ENCODE measurements at regions not wholly inside any gene's neighbourhood (a gene's known extent, or its start where the extent isn't known, plus 50 kb on each side); places are given as distances from the start of the nearest gene placed in this dataset.
"Not testable (repeated sequence)": the region's sequence is repeated elsewhere in the genome, so short reads cannot be mapped to it uniquely, and the experiment has no call there.

DNA sequence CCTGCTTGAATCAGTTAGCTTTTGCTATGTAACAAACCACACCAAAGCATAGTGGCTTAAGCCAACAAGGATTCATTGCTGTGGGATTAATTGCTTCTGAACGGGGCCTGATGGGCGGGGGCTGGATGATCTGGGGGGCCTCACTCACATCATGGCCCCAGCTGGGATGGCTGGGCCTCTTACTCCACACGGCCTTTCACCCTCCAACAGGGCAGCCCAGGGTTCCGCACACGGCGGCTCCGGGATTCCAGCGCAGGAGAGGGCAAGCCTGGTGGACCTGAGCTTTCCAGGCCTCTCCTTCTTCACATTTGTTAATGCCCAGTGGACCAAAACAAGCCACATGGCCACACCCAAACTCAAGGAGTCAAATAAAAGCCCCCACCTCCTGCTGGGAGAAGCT, 86.3 kb upstream of the PHLPP1 start:
- no peak for DNase-seq

DNA sequence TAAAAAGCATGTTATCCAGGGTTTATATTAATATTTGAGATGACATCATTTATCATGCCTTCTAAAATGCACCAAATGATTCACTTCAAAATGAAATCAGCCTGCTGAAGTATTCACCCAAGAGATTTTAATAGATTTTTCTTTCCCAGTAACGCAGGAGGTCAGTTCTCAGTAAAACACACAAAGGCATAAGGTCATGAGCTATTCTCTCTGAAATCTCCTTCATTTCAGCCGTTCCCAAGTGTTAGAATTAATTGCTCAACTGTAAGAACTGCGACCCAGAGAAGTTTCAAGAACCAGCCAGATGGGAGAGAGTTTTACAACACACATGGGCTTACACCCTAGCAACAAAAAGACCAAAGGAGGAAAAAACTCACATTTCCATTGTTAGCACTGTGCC, 84.2 kb upstream of the PHLPP1 start:
- DNase-seq: no peak

DNA sequence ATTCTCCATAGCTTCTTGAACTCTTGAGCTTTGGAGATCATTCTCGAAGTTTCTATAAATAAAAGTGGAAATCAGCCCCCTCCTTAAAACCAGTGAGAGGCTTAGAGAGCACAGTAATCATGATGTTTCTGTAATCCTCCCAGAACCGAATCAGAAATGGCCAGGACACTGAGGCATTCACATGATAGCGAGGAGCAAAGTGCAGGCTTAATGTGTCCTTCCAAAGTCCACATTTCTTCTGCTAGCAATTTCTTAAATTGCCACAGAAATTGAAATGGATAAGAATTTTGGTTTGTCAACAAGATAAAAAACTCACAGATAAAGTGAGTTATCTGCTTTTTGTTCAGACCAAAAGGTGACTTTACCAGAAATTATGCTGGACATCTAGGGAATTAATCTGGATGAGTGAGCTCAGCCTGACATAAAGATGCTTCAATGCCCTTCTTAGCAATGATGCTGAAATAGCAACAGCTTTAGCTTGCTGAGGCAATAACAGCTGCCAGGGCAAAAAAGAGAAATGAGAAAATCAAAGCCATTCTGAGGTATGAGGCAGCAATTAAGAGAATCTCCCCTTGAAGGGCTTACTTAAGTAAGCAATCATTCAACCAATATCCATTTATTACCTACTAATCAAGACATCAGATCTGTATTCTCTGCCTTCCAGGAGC, 82.4 kb upstream of the PHLPP1 start:
- no peak for DNase-seq

DNA sequence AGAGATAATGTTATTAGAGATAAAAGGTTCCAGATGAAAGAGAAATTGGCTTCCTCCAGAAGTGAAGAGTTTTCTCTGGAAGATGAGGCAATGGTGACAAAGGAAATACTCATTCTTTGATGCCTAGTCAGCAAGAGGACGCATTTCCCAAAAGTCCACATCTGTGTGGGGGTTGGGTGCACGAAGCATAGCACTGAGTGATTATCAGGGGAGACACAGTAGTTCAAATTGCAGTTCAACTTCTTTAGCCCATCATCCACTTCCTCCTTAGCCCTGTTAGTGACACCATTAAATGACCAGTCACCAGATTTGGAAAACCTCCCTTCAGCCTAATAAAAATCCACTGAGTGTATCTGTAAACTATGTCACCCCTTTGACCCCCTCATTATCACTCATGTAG, 80.9 kb upstream of the PHLPP1 start:
- DNase-seq: no peak

DNA sequence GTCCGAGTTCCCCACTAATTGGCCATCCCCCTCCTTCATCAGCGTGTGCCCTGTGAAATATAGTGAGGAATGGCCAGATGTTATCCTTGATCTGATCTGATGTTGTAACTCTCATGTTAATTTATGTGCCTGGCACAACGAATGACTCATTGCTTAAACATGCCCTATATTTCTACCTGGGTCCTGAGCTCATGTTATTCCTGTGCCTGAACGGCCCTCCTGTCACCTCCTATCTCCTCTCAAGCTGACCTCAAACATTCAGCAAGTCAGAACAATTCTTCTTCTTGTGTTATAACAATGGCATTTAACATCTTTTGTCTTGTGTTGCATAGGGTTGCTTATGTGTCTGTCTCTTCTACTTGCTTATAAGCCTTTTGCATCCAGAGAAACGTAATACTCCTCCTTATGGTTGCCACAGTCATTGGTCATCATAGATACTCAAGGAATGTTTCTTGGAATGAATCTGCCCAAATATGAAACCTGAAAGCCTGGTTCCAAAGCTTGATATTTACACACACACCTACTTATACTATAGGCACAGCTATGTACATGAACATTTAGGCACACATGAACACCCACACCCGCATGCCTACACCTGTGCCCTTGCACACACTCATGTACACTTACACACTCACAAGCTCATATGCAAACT, 80.2 kb upstream of the PHLPP1 start:
- no peak for DNase-seq

DNA sequence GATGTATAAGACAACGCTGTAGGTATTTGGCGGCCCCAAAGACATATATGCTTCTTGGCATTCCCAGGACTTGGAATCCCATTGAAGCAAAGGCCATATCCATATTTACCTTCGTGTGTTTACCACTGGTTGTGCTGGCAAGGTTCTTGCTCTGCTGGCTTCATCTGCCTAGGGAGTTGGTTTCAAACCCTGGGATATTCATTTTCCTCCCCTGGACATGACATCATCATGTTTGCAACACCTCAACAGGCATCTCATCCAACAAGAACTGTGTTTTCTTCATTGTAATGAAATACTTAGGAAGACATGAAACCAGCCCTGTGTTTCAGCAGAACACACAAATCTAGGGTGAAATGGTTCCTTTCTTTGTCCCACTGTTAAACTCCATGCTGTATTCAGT, 77.9 kb upstream of the PHLPP1 start:
- DNase-seq: no peak

DNA sequence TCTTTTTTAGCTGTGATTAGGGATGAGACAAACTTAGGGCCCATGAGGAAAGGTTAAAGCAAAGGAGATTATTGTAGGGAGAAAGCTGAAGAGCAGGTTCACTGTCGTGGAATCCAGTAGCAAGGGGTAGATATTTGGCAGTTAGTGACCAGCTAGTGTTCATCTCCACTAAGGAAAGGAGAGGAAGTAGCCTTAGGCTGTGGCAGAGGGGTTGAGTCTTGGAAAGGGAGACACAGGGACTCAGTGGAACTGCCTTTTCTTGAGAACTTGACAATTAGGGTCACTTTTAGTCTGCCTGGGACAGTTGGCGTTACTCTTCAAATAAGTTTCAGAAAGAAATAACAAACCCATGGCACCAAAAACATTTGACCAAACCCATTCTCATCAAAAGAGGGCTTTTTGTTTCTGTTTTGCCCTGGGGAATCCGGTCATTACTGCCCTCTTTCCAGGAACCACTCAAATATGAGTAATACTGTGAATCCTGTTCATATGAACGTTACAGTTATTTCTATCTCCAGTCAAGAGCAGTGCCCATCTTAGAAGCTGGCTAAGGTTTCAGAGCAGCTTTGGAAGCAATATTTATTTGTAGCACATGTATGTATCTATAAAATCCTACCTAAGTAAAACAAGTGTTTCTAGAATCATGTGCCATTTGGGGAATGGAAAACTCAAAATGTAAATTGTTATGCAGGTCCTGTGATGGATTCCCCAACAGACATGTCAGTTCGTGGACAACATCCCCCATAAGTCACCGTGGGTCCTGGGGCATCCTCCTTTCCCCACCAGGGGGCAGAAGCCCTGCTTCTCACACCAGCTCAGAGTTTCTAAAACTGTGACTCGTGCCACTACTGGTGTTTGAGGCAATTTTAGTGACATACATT, 77.3 kb upstream of the PHLPP1 start:
- DNase-seq: peak; percentile 54 to 70

DNA sequence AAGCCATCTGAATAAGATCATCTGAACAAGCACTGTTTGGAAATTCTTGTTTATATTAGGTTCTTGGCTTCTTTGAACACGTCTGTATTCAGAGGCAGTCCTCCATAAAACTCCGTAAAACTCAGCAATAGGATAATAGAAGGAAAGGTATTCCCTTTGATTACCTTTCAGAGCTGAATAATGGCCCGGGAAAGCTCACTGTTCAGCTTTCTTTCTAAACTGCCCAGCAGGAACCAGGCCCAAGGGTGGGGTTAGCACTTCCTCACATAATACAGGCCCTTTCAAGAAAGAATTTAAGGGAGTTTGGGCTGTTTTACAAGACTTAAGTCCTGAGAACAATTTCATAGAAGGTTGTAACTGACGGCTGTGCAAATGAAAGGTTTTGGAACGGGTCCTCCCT, 72.2 kb upstream of the PHLPP1 start:
- DNase-seq: no peak

DNA sequence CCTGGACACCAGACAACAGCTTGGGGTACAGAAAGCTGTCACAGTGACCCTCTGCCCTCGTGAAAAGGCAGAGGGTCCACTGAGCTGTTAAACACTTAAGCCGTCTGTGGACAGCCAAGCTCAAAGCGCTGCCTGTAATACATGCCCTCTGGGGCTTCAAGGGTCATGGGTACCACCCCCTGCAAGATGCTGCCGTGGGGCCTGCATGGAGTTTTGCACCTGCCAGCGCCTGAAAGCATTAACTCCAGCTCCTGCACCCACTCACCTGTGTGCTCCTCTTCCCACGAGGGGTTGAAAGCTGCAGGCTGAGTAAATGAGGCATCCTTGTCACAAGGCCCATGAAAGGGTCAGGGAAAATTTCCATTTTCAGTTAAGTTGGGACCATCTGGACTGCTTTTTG, 70.6 kb upstream of the PHLPP1 start:
- no peak for DNase-seq

DNA sequence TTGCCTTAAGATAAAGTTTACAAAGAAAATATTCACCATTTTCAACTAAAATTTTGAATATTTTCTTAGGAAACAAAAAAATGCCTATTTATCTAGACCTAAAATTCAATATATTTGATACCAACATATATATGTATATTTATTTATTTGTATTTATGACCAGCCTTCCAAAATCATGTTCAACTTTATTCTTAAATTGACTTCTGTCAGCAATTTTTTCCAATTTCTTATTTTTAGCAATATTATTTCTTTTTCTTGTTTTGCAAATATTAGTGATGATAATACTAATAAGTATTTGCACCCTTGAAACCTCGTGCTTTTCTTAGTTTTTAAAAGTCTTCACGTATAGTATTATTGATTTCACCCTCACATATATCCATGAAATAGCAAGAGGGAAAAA, 68.2 kb upstream of the PHLPP1 start:
- no peak for DNase-seq

DNA sequence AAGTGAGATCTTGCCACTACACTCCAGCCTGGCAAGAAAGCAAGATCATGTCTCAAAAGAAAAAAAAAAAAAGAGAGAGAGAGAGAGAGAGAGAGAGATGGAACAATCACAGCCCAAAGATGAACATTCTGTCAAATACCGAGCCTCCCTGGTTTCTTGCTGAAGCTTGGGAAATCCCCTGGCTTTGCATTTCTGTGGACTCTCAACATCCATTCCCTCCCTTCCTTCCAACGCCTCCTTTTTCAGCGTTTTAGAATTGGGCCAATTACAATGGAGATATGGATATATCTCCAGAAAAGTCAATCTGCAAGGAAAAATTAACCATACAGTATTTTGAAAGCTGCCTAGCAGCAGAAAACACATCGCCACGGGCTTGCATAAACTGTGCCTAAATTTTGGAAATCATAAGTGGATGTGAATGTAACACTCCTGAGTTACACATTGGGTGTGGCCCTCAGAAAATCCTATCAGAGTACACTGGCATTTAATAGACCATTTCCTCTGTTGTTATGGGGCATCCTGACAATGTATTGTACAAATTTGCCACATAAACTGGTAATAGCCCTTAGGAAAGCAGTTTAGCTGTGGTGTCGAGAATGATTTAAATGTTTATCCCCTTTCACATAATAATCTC, 67.2 kb upstream of the PHLPP1 start:
- no peak for DNase-seq

DNA sequence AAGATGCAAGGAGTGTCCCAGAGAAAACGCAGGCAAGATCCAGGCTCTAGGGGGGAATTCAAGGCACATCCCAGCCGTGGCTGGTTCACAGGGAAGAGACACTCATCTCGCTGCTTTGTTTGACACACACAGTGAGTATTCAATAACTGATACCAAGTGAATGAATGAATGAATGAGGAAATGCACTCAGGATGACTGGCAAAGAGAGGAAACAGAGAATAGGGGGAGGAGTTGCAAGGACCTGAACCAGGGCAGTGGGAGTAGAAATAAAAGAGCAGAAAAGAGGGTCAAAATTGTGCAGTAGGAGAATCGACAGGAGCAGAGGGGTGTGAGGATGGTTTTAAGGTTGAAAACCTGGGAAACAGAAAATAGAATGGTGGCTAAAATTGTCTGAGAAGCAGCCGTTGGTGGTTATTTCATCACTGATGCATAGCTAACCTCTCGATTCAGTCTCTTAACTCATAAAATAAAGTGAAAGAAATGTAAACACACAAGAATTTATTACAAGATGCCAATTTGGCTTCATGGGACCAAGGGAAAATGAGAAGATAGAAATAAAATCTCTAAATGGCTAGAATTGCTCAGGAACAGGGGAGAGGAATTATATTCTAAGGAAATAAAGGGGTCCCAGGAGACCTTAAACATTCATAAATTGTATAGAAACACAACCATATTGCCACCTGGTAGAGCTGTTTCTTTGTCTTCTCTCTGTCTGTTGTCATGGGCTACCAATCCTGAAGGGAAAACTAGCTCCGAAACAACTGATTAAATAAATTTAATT, 63.9 kb upstream of the PHLPP1 start:
- DNase-seq: no peak

DNA sequence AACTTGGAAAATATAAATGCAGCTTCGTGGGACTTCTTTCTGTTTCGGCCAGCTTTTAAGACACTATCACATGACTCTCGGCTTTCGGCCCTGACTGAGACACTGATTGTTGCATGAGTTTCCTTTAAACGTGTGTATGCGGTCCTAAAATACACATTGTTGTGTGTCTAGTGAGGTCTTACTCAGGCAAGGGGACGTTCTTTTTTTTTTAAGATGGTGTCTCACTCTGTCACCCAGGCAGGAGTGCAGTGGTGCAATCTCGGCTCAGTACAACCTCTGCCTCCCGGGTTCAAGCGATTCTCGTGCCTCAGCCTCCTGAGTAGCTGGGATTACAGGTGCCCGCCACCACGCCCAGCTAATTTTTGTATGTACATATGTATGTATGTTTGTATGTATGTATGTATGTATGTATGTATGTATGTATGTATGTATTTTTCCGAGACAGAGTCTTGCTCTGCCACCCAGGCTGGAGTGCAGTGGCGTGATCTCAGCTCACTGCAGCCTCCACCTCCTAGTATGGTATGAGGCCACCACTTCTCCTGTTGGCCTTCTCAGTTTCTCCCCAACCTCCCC, 63.2 kb upstream of the PHLPP1 start:
- not testable (repeated sequence) for DNase-seq

DNA sequence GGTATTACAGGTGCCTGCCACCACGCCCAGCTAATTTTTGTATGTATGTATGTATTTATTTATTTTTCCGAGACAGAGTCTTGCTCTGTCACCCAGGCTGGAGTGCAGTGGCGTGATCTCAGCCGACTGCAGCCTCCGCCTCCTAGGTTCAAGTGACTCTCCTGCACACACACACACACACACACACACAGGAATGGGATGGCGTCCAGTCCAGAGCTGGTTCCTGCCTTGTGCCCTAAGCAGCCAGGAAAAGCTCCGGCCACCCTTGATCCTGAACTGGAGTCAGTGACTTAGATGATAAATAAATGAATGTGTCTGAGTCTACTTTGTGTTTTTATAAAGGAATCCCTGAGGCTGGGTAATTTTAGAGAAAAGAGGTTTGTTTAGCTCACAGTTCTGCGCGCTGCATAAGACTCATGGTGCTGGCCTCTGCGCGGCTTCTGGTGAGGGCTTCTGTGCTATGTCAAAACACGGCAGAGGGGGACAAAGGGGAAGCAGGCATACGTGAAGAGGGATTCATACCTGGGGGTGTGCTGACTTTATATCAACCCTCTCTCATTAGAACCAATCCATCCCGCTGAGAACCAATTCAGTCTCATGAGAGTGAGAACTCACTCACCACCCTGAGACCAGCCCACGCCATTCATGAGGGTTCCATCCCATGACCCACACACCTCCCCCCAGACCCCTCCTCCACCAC, 59.7 kb upstream of the PHLPP1 start:
- no peak for DNase-seq

DNA sequence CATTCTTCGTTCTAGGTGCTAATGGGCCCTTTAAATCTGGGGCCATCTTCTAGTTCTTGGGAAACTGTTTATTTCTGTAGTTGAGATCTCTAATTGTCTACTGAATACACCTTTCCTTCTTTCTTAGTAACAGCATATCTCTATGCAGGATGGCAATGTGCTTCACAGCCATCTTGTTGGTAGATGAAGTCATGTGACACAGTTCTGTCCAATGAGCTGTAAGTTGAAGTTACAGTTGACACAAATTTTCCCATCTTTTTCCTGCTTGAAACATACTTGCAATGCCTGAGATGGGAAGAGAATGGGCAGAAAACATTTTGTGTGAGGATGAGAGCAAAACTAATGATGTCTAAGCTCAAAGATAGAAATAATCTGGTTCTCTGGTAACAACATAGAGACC, 57.3 kb upstream of the PHLPP1 start:
- no peak for DNase-seq

DNA sequence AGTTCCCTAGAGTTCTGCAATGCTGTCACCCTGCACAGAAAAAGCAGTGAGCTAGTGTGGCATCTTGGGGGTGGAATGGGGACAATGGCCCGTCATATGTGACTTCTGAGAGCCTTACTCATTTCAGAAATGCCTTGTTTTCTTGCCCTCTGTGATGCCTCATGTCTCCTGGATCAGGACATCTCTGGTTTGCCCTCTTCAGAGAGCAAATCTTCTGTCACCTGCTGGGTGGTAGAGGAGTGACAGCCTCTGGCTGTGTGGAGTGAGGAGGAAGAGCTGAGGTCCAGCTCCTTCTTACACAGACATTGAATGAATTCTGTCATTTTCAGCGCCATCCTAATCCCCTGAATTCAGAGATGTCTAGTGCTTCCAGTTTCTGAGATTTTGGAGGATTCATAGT, 55.6 kb upstream of the PHLPP1 start:
- DNase-seq: no peak

DNA sequence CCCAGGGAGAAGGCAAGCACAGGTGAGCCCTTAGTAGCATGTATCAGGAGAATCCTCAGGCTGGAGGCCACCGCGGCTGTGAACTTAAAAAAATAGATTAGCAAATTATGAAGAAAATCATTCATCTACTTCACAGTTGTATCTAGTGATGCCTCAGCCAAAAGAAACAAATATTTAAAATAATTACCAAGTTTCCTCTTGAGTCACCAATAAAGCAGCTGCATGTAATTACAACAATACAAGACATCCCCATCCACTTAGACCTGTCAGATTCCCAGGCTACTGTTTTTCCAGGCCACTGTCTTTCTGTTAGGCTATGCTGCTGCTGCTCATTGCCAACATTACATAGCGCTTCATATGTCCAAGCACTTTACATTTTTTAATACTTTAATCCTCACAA, 54.6 kb upstream of the PHLPP1 start:
- no peak for DNase-seq

DNA sequence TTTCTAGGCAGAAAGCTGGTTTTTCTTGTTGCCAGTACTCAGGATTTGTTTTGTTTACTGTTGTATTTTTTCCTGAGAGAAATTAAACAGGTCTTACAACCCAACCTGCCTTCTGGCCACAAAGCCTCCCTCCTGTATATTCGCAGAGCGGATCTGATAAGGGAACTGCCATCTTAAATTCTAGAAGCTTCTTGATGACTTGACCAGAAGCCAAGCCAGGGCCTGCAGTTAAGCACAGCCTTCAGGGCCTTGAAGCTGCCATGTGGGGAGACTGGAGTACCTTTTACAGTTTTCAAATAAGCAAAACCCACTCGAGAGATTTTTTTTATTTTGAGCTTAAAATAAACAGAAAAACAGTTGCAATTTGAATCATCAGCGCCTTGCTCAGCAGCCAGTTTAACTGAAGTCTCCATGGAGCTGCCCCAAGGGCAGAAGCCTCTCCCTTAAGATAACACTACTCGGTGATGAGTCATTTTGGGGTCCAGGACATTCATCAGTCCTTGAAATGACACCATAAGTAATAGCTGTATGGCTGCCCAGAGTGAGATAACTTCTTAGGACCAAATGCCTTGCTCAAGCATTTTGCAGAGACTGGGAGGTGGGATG, 51.5 kb upstream of the PHLPP1 start:
- DNase-seq: no peak

DNA sequence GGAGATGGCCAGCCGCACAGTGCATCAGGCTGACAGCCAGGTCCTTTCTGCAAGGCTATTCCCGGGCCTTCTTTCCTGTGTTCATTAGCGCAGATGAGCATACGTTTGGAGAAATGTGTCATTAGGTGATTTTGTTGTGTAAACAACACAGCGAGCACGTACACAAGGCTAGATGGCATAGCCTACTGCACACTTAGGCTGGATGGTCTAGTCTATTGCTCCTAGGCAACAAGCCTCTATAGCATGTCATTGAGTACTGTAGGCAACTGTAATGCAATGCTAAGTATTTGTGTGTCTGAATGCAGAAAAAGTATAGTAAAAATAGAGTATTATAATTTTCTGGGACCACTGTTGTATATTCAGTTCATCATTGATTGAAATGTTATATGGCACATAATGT, 50.9 kb upstream of the PHLPP1 start:
- DNase-seq: no peak

DNA sequence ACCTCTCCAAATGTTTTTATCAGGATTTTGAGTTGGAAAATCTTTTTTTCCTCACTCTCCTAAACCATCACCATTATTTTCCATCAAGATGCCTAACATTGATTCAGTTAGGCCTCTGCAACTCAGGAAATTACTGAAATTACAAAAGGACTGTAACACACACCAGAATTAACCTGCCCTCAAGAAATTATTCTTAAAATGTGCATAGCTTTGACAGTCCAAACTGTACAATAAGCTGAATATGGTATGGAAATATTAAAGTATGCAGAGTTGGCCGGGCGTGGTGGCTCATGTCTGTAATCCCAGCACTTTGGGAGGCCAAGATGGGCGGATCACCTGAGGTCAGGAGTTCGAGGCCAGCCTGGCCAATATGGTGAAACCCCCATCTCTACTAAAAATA, 50.2 kb upstream of the PHLPP1 start:
- no peak for DNase-seq

Data from activated CD4-positive, alpha-beta T cell treated with anti-CD3 and anti-CD28 coated beads, Interleukin-2, amount 50 U/mL, for 48 hours (primary cell).